NOMO-1 treated with DMSO at 0.1 percent for 48 hours (cell line): ENCODE measurements at regions not wholly inside any gene's neighbourhood (a gene's known extent, or its start where the extent isn't known, plus 50 kb on each side); places are given as distances from the start of the nearest gene placed in this dataset.

Experiments
- DNase-seq: peaks from one replicate; lab custom pipeline; 2025; ENCODE audit not compliant: unreplicated experiment; lab: John Stamatoyannopoulos, UW

DNA sequence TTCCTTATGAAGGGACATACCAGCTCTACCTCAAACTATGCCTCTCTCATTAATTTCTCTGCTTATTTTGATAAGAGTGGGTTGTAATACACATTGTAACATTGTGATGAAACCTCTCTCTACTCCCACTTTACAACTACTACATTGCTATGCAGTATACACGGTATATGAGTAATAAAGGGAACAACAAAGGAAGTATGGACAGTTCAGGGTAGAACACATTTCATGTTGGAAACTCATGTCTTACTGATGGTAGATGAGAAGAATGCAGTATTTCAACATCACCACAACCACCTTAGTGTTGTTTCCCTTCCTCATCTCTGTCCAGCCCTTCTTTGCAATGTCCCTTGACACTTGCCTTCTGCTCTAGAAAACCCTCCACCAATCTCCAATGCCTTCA lies 515.9 kb upstream of the CELF4 start:
- DNase-seq = no peak

- DNase-seq = peak; percentile 5
These were observed 511.6 kb upstream of the CELF4 start for GRCh38 chr18:38077229-38077628.

GRCh38 chr18:38076346-38077070 lies 510.9 kb upstream of the CELF4 start:
- no peak for DNase-seq

DNA sequence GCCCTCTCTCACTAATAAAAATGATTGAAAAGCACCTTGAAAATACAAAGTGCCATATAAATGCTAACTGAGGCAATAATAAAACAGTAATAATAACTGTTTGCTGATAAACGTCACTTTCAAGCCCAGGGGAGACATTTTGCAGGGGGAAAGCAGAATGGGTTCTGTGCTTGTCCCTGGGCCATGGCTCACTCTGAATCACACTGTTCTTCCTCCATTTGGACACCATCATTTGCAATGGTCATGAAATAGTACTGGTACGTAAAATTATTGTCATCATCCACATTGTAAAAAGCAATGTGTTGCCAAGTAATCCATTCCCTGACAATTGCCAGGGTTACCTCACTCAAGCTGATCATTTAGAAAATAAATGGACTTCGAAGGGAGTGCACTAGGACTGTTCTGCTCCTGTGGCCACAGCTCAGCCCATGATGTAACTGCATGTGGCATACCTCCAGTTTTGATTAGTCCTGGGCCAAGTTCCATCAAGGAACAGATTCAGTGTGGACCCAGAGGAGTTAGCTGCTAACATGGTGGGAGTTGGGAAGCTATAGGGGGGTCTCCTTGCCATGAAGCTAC lies 508.8 kb upstream of the CELF4 start:
- no peak for DNase-seq

- DNase-seq = no peak
These were observed 502.2 kb upstream of the CELF4 start for GRCh38 chr18:38067821-38068220.

DNA sequence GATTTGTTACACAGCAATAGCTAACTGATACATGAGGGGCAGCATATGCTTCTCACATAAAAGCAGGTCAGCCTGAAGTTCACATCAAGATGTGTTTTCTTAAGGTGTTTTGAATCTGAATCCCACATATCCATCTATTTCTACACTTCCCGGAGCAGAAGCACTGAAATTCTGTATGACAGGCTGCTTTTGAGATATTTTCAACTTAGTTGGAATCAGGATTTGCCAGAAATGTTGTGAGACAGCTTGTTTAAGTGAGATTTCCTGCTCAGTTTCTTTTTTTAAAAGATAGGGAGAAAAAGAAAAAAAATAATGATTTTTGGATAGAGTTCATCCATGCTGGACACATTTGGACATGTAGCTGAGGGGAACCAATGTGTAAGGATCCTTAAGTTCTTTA lies 501.5 kb upstream of the CELF4 start:
- no peak for DNase-seq

GRCh38 chr18:38052879-38053590 lies 487.4 kb upstream of the CELF4 start:
- no peak for DNase-seq

GRCh38 chr18:38047820-38048219 lies 482.2 kb upstream of the CELF4 start:
- no peak for DNase-seq

GRCh38 chr18:38046651-38047050 lies 481.1 kb upstream of the CELF4 start:
- no peak for DNase-seq

GRCh38 chr18:38045845-38046244 lies 480.2 kb upstream of the CELF4 start:
- DNase-seq = no peak

DNA sequence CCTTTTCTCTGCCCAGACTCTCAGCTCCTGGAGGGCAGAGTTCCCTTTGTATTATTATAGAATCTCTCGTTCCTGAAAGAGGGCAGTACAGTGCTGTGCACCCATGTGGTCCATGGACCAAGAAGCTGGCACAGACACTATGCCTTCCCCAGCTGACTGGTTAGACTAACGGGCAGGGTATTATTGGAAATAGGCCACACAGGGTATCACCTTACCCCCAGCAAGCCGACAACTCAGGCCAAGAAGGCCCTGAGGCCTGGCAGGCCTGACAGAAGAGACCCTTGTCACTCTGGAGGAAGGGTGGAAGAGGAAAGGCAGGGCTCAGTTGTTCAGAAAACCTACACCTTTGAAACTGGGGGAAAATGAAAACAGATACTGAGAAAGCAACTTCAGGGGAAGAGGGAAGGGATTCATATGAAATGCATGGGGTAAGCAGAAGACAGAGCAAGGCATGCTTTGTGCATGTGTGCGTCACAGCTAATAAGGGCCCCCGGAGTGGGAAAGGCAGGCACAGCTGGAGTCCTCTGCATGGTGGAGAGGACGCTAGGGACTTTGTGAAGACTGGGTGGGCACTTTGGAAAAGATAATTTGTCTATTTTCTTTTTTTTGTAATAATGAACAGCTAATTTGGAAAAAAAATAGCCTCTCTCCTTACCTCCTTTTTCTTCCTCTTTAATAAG lies 476.8 kb upstream of the CELF4 start:
- no peak for DNase-seq

- no peak for DNase-seq
These were observed 472.6 kb upstream of the CELF4 start for GRCh38 chr18:38038242-38038641.

DNA sequence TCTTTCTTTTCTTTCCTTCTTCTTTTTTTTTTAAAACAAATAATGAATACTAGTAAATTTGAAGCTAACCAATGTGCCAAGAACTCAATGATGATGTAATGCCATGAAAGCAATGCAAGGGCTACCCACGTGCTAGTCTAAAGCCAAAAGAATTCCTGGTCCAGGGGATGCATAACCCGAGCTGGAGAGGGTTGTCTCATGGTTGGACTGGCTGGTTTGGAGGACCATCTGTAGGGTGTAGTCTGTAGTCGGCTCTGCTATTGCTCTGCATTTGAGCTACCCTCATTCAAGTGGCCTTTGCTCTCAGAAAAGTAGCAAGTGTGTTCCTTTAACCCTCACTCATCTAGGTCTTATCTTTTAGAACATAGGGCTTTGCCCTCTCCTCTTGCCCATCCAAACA lies 469.6 kb upstream of the CELF4 start:
- DNase-seq = no peak

- no peak for DNase-seq
These were observed 467.7 kb upstream of the CELF4 start for GRCh38 chr18:38033282-38033681.

- DNase-seq = no peak
These were observed 466.9 kb upstream of the CELF4 start for GRCh38 chr18:38032516-38032915.

- DNase-seq = no peak
These were observed 463.3 kb upstream of the CELF4 start for GRCh38 chr18:38028946-38029345.

GRCh38 chr18:38025433-38026038 lies 459.9 kb upstream of the CELF4 start:
- DNase-seq = no peak

GRCh38 chr18:38023871-38024270 lies 458.3 kb upstream of the CELF4 start:
- no peak for DNase-seq

- no peak for DNase-seq
These were observed 456.6 kb upstream of the CELF4 start for GRCh38 chr18:38022234-38022633.

DNA sequence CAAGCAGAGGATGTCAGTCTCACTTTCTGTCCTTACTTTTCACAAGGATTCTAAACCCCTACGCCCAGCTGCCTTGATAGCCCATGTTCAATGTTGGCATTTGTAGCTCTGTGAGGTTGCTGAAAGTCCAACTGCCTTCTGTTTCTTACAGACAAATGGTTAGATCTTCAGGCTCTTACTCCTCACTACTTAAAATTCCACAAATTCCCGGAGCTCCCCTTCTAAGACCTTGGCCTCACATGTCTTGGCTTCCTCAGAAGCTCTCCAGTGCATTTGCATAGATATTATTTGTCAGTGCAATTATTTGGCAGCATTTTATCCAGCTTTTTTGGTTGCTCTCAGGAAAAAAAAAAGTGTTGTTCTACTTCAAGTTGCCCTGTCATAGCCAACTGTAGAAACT lies 453.7 kb upstream of the CELF4 start:
- DNase-seq = no peak
